ENCODE measurements at regions not wholly inside any gene's neighbourhood (a gene's known extent, or its start where the extent isn't known, plus 50 kb on each side); places are given as distances from the start of the nearest gene placed in this dataset.

- no peak overlapping the region for H3K9ac ChIP-seq
- H3K4me2 ChIP-seq (ENCODE audit: low read length), result no peak overlapping the region
- H3K27ac ChIP-seq, result no peak overlapping the region
- H3K9me3 ChIP-seq (ENCODE audit: control insufficient read depth, low read length), result no peaks in the 10 kb centered on the region
- H3K27me3 ChIP-seq (ENCODE audit: control insufficient read depth, insufficient read depth, low read length), result no peaks in the 10 kb centered on the region
- TF ChIP-seq CTCF (IDR thresholded peaks at IDR 0.05), result peak; percentile 70
- H2AFZ ChIP-seq, result no peak overlapping the region
- H3K4me3 ChIP-seq (ENCODE audit: low read depth, low read length), result no peak overlapping the region
- no peaks in the 10 kb centered on the region for H3K36me3 ChIP-seq (ENCODE audit: control insufficient read depth, insufficient read depth, low read length)
- H3K4me1 ChIP-seq, result no peaks in the 10 kb centered on the region
- no peaks in the 10 kb centered on the region for H3K79me2 ChIP-seq
These were observed 70.1 kb downstream of the PHETA1 start for GRCh38 chr12:111298582-111299436.

GRCh38 chr12:111297703-111298426 is 71.0 kb downstream of the PHETA1 start:
- Histone ChIP-seq H3K27me3 (ENCODE audit: control insufficient read depth, insufficient read depth, low read length) (no peaks in the 10 kb centered on the region), H2AFZ (no peak overlapping the region), H3K4me1 (no peaks in the 10 kb centered on the region), H3K79me2 (no peaks in the 10 kb centered on the region), H3K4me2 (ENCODE audit: low read length) (no peak overlapping the region), H3K9ac (no peak overlapping the region), H3K9me3 (ENCODE audit: control insufficient read depth, low read length) (no peaks in the 10 kb centered on the region), H3K36me3 (ENCODE audit: control insufficient read depth, insufficient read depth, low read length) (no peaks in the 10 kb centered on the region), H3K4me3 (ENCODE audit: low read depth, low read length) (no peak overlapping the region), H3K27ac (no peak overlapping the region)
- TF ChIP-seq CTCF (IDR thresholded peaks at IDR 0.05), result no peak

- TF ChIP-seq CTCF (IDR thresholded peaks at IDR 0.05), result no peak
- H3K4me2 ChIP-seq (ENCODE audit: low read length), result no peak overlapping the region
- no peaks in the 10 kb centered on the region for H3K79me2 ChIP-seq
- H3K27me3 ChIP-seq (ENCODE audit: control insufficient read depth, insufficient read depth, low read length), result no peaks in the 10 kb centered on the region
- no peak overlapping the region for H3K4me3 ChIP-seq (ENCODE audit: low read depth, low read length)
- no peaks in the 10 kb centered on the region for H3K9me3 ChIP-seq (ENCODE audit: control insufficient read depth, low read length)
- no peak overlapping the region for H3K9ac ChIP-seq
- H3K4me1 ChIP-seq, result no peaks in the 10 kb centered on the region
- H3K36me3 ChIP-seq (ENCODE audit: control insufficient read depth, insufficient read depth, low read length), result no peaks in the 10 kb centered on the region
- no peak overlapping the region for H3K27ac ChIP-seq
- H2AFZ ChIP-seq, result no peak overlapping the region
These were observed 71.9 kb downstream of the PHETA1 start for GRCh38 chr12:111296906-111297463.

- H3K4me3 ChIP-seq (ENCODE audit: low read depth, low read length), result no peak overlapping the region
- no peak overlapping the region for H2AFZ ChIP-seq
- H3K79me2 ChIP-seq, result no peaks in the 10 kb centered on the region
- no peak overlapping the region for H3K9ac ChIP-seq
- H3K4me2 ChIP-seq (ENCODE audit: low read length), result no peak overlapping the region
- no peak overlapping the region for H3K27ac ChIP-seq
- H3K36me3 ChIP-seq (ENCODE audit: control insufficient read depth, insufficient read depth, low read length), result no peaks in the 10 kb centered on the region
- TF ChIP-seq CTCF (IDR thresholded peaks at IDR 0.05), result no peak
- H3K4me1 ChIP-seq, result no peaks in the 10 kb centered on the region
- no peaks in the 10 kb centered on the region for H3K9me3 ChIP-seq (ENCODE audit: control insufficient read depth, low read length)
- H3K27me3 ChIP-seq (ENCODE audit: control insufficient read depth, insufficient read depth, low read length), result no peaks in the 10 kb centered on the region
These were observed 73.7 kb downstream of the PHETA1 start for GRCh38 chr12:111295176-111295575.
